HG02642 (cell line): ENCODE measurements at regions not wholly inside any gene's neighbourhood (a gene's known extent, or its start where the extent isn't known, plus 50 kb on each side); places are given as distances from the start of the nearest gene placed in this dataset.

Experiments
- ATAC-seq: cut with Tn5 transposase; IDR thresholded peaks from one replicate; pipeline ENCODE4 v1.9.1; 2021; ENCODE audit warnings: mild to moderate bottlenecking; ENCODE audit not compliant: unreplicated experiment, poor library complexity

DNA sequence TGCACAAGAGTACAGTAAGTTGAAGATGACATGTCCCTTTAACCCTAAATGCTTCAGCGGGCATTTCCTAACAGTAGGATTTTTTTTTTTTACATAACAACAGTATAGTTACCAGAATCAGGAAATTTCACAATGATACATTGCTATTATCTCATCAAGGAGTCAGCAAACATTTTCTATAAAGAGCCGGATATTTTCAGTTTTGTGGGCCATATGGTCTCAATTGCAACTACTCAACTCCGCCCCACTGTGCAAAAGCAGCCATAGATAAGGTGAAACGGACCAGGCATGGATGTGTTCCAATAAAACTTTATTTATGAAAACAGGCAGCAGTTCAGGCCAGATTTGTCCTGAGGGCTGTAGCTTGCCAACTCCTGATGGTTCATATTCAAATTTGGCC is 130.6 kb downstream of the SMAD6 start:
- no peak for ATAC-seq

GRCh38 chr15:66833371-66833770 is 131.3 kb downstream of the SMAD6 start:
- ATAC-seq = no peak

DNA sequence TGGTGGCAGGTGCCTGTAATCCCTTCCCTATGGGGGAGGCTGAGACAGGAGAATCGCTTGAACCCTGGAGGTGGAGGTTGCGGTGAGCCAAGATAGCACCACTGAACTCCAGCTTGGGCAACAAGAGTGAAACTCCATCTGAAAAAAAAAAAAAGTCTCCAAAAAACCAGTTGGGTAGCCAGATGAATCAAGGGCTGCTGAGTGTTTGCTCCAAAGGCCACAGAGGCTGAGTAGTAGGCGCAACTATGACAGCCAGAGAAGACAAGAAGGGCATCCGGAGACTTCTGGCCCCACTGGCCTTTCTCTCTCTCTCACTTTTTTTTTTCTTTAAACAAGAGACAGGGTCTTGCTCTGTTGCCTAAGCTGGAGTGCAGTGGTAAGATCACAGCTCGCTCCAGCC is 131.8 kb downstream of the SMAD6 start:
- no peak for ATAC-seq

GRCh38 chr15:66834881-66835878 is 133.1 kb downstream of the SMAD6 start:
- ATAC-seq = no peak

GRCh38 chr15:66836231-66837030 is 134.4 kb downstream of the SMAD6 start:
- no peak for ATAC-seq

- ATAC-seq = no peak
Observed at GRCh38 chr15:66838202-66838601, 136.2 kb downstream of the SMAD6 start.

DNA sequence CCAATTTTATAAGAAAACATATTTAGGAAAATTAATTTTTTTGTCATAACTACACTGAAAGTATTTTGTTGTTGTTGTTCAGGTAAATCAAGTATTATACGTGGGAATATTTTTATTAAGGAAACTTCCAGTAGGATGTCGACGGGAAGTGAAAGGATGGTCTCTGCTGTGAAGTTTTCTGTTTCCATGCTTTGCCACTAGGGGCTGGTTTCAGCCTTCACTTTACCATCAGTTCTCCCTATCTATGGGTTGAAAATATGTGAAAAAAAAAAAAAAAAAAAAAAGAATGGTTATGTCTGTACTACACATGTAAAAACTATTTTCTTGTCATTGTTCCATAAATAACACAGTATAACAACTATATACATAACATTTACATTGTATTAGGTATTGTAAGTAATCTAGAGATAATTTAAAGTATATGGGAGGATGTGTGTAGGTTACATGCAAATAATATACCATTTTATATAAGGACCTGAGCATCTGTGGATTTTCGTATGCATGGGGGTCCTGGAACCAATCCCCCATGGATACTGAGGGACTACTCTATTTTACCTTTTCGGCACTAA is 136.7 kb downstream of the SMAD6 start:
- ATAC-seq = no peak

- no peak for ATAC-seq
Observed at GRCh38 chr15:66839506-66840112, 137.6 kb downstream of the SMAD6 start.

DNA sequence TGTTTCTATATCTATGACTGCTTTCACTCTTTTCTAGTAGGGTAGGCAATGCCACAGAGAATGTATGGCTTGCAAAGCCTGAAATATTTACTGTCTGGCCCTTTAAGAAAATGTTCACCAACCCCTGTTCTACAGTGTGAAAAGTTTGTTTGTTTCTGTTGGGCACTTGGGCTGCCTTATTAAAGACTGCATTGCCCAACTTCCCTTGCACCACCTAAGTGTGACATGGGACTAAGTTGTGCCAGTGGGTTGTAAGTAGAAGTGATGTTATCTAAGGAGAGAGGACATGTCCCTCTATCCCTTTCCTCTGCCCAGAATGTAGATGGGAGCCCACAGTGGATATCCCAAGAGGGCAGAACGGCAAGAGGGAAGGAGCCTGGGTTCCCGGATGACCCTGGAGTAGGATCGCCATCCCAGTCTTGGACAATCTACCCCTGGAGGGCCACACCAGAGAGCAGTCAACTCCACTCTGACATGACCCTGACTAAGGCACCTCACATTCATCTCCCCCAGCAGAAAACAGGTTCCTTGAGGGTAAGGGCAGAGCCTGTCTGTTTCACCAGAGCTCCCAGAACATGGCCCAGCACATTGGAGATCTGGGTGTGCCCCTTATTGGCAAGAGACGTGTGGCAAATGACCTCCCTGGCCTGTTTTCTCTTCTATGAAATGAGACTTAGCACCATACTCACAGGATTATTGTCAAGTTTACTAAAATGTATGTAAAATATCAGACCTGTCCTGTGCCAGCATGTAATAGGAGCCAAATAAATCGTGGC is 138.8 kb downstream of the SMAD6 start:
- no peak for ATAC-seq

- ATAC-seq = no peak
Observed at GRCh38 chr15:66841953-66842681, 140.1 kb downstream of the SMAD6 start.

GRCh38 chr15:66842710-66843441 is 140.8 kb downstream of the SMAD6 start:
- ATAC-seq = no peak

DNA sequence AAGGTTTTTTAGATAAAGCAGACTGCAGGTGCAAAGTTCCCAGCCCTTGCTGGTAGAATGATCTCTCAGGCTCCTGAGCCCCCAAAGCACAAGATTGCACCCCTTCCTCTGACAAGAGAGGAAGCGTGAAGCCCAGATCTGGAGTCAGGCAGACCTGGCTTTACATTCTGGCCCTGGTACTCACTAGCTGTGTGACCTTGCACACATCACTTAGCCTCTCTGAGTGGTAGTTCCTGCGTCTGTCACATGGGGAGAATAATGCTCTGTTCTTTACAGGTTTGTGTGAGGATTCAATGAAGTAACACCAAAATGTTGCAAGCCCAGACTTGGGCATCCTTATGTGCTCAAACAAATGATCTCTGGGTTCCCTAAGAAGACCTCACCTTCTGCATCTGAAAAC is 141.5 kb downstream of the SMAD6 start:
- ATAC-seq = no peak

DNA sequence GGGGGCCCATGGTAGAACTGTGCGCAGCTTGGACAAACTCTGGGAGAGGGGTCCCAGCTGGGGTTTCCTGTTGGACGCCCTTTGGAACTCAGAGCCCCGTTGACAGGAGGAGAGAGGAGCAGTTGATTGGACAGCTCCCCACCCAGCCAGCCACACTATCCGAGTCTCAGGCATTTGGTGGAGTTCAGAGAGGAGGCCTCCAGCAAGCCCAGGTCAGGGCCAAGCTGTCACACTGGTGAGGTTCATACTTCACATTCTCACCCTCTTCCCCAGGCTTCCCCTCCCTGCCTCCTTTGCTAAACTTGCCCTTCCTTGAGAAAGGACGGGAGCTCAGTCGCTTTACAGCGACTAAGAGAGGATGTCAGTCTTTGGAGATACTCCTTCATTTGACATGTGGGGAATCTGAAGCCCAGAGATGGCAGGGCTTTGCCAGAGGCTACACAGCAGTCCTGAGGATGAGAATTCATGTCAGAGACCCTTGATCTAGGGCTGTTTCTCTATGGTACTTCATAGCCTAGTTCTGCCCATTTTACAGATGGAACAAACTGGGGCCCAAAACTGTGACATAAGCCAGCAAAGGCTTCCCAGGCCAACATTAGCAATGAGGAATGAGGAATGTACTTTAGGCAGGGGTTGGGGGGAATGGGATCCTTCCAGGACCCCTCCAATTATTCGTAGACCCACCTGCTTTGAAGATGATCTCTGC is 142.2 kb downstream of the SMAD6 start:
- ATAC-seq = no peak

DNA sequence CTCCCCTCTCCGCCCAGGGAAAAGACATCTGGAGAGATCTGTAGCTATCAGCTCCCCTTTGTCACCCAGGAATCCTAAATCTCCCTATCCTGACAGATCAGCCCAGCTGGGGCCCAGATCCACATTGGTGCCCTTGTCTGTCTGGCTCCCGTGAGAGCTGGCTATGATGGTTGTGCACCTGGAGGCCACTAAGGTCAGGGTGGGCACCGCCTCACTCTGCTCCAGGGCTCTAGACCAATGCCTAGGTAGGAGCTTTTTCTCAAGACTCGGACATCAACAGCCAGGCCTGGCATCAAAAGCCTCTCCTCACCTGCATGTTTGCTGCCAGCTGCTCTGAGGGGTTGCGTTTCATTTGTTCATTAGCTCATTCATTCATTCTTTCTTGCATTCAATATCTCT is 142.7 kb downstream of the SMAD6 start:
- ATAC-seq = no peak

DNA sequence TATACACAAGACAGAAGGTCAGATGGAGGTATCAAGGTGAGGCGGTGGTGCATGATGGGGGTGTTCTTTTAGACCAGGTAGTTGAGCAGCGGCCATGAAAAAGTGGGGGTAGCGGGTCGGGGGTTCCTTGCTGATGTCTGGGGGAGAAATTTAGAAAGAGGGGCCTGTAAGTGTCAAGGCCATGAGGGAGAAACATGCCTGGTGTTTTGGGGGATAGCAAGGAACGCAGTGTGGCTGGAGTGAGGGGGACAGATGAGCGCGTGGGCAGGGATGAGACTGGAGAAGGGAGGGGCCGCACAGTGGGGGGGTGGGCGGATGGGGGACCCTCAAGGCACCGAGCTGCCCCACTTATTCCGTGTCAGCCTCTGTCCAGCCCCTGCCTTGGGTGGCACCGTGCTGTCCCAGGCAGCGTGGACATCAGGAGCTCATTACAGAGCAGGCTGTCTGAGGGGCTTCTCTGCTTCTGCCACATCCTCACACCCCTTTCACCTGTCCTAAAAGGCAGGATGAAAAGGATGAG is 143.3 kb downstream of the SMAD6 start:
- no peak for ATAC-seq

- no peak for ATAC-seq
Observed at GRCh38 chr15:66846031-66846430, 144.0 kb downstream of the SMAD6 start.

GRCh38 chr15:66846811-66847210 is 144.8 kb downstream of the SMAD6 start:
- ATAC-seq = no peak

DNA sequence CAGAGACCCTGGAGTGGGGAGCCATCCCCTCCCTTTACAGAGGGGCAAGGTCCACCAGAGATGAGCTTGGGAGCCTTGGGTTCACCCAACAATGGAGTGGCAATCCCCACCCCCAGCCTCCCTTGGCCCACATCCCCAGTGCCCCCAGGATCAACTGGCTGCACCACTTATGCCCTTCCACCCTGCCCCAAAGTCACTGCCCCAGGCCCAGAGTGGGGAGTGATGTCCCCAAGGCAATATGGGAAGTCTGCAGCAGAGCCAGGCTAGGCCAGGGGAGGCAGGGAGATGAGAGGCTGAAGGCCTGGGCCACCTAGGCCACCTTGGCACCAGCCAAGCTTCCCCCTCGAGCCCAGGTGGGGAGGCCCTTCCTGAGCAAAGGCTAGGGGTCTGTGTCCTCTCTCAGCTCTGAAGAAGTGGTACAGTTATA is 145.5 kb downstream of the SMAD6 start:
- no peak for ATAC-seq
